Ishikawa (cell line): ENCODE measurements at regions not wholly inside any gene's neighbourhood (a gene's known extent, or its start where the extent isn't known, plus 50 kb on each side); places are given as distances from the start of the nearest gene placed in this dataset.

Experiments
- CEBPB ChIP-seq: IDR thresholded peaks from 2 replicates; pipeline ENCODE4 v1.6.1; 2012
- EP300 ChIP-seq: IDR thresholded peaks from 2 replicates; pipeline ENCODE4 v1.6.1; 2012; ENCODE audit warnings: borderline replicate concordance
- FOXM1 ChIP-seq: IDR thresholded peaks from 2 replicates; pipeline ENCODE4 v1.6.1; 2012; ENCODE audit warnings: low read depth, borderline replicate concordance
- TEAD4 ChIP-seq: IDR thresholded peaks from 2 replicates; pipeline ENCODE4 v1.6.1; 2012
- TF ChIP-seq, protein P1 (sequence below): IDR thresholded peaks from 2 replicates; pipeline ENCODE4 v1.6.1; 2012
- TF ChIP-seq, protein P2 (sequence below): IDR thresholded peaks from 2 replicates; pipeline ENCODE4 v1.6.1; 2012; ENCODE audit warnings: low read depth, mild to moderate bottlenecking

DNA sequence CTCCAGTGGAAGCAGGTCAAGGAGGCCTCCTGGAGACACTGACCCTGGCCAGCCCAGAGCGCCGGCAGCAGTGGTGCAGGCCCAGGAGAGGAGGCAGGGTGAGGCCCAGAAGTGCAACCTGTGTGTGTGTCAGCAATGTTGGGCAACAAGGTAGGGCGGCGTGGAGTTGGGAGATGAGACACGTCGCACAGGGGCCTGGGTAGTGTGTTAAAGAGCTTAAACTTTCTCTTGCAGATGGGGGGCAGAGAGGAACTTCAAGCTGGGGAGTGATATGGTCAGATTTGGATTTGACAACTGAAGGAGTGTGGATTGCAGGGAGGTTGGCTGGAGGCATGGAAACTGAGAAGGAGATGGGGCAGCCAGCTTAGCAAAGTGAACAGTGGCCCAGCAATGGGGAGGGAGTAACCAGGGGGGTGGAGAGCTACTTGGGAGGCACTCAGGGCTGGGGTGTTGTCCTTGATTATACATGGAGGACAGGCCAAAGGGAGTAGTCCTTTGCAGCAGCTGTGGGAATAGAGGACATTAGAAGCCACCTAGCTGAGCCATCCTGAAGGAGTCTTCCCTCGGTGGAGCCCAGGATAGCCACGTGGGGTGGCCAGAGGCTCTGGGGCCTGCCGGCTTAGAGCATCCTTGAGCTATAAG is 278.6 kb upstream of the HS6ST1 start:
- TF ChIP-seq, protein P1, sequence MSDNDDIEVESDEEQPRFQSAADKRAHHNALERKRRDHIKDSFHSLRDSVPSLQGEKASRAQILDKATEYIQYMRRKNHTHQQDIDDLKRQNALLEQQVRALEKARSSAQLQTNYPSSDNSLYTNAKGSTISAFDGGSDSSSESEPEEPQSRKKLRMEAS = no peak
- TF ChIP-seq, protein P2, sequence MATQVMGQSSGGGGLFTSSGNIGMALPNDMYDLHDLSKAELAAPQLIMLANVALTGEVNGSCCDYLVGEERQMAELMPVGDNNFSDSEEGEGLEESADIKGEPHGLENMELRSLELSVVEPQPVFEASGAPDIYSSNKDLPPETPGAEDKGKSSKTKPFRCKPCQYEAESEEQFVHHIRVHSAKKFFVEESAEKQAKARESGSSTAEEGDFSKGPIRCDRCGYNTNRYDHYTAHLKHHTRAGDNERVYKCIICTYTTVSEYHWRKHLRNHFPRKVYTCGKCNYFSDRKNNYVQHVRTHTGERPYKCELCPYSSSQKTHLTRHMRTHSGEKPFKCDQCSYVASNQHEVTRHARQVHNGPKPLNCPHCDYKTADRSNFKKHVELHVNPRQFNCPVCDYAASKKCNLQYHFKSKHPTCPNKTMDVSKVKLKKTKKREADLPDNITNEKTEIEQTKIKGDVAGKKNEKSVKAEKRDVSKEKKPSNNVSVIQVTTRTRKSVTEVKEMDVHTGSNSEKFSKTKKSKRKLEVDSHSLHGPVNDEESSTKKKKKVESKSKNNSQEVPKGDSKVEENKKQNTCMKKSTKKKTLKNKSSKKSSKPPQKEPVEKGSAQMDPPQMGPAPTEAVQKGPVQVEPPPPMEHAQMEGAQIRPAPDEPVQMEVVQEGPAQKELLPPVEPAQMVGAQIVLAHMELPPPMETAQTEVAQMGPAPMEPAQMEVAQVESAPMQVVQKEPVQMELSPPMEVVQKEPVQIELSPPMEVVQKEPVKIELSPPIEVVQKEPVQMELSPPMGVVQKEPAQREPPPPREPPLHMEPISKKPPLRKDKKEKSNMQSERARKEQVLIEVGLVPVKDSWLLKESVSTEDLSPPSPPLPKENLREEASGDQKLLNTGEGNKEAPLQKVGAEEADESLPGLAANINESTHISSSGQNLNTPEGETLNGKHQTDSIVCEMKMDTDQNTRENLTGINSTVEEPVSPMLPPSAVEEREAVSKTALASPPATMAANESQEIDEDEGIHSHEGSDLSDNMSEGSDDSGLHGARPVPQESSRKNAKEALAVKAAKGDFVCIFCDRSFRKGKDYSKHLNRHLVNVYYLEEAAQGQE = no peak
- no peak for TF ChIP-seq TEAD4
- TF ChIP-seq EP300 = no peak
- TF ChIP-seq FOXM1 = no peak
- TF ChIP-seq CEBPB = no peak
